HG03159 (cell line): ENCODE measurements at regions not wholly inside any gene's neighbourhood (a gene's known extent, or its start where the extent isn't known, plus 50 kb on each side); places are given as distances from the start of the nearest gene placed in this dataset.
A peak's percentile ranks its signal among the peaks of the same experiment; 100 is the strongest.

Source experiments
- ATAC-seq: cut with Tn5 transposase; IDR thresholded peaks from one replicate; pipeline ENCODE4 v1.9.1; 2021; ENCODE audit warnings: mild to moderate bottlenecking, moderate library complexity; ENCODE audit not compliant: unreplicated experiment

GRCh38 chr20:22257912-22258311 is 326.5 kb downstream of the FOXA2 start:
- no peak for ATAC-seq

- no peak for ATAC-seq
These were observed 336.2 kb downstream of the FOXA2 start for GRCh38 chr20:22248051-22248667.

- no peak for ATAC-seq
These were observed 339.2 kb downstream of the FOXA2 start for GRCh38 chr20:22245139-22245538.

GRCh38 chr20:22243067-22243466 is 341.3 kb downstream of the FOXA2 start:
- no peak for ATAC-seq

GRCh38 chr20:22241609-22242008 is 342.8 kb downstream of the FOXA2 start:
- ATAC-seq = no peak

GRCh38 chr20:22232923-22233322 is 351.4 kb downstream of the FOXA2 start:
- peak; percentile 37 for ATAC-seq

- ATAC-seq = peak; percentile 52
These were observed 351.9 kb downstream of the FOXA2 start for GRCh38 chr20:22232473-22232872.

GRCh38 chr20:22226849-22227700 is 357.3 kb downstream of the FOXA2 start:
- ATAC-seq = no peak

- no peak for ATAC-seq
These were observed 361.1 kb downstream of the FOXA2 start for GRCh38 chr20:22223236-22223635.

- ATAC-seq = no peak
These were observed 366.5 kb downstream of the FOXA2 start for GRCh38 chr20:22217712-22218352.

- ATAC-seq = no peak
These were observed 367.4 kb downstream of the FOXA2 start for GRCh38 chr20:22216984-22217383.

- no peak for ATAC-seq
These were observed 370.1 kb downstream of the FOXA2 start for GRCh38 chr20:22214296-22214695.

- no peak for ATAC-seq
These were observed 371.1 kb downstream of the FOXA2 start for GRCh38 chr20:22213271-22213670.

GRCh38 chr20:22207280-22207679 is 377.1 kb downstream of the FOXA2 start:
- ATAC-seq = no peak

GRCh38 chr20:22204801-22205200 is 379.6 kb downstream of the FOXA2 start:
- ATAC-seq = no peak

GRCh38 chr20:22182148-22182547 is 402.2 kb downstream of the FOXA2 start:
- ATAC-seq = no peak

- ATAC-seq = no peak
These were observed 404.1 kb downstream of the FOXA2 start for GRCh38 chr20:22180244-22180643.

- no peak for ATAC-seq
These were observed 424.2 kb downstream of the FOXA2 start for GRCh38 chr20:22160101-22160652.

- ATAC-seq = no peak
These were observed 425.1 kb downstream of the FOXA2 start for GRCh38 chr20:22159276-22159675.

GRCh38 chr20:22127587-22127986 is 422.1 kb downstream of the PAX1 start:
- no peak for ATAC-seq

- ATAC-seq = no peak
These were observed 401.0 kb downstream of the PAX1 start for GRCh38 chr20:22106308-22106938.
